GM19452 (cell line): ENCODE measurements at regions not wholly inside any gene's neighbourhood (a gene's known extent, or its start where the extent isn't known, plus 50 kb on each side); places are given as distances from the start of the nearest gene placed in this dataset.
"Not testable (repeated sequence)": the region's sequence is repeated elsewhere in the genome, so short reads cannot be mapped to it uniquely, and the experiment has no call there.

Source experiments
- ATAC-seq: cut with Tn5 transposase; IDR thresholded peaks from one replicate; pipeline ENCODE4 v1.9.1; 2021; ENCODE audit not compliant: unreplicated experiment

DNA sequence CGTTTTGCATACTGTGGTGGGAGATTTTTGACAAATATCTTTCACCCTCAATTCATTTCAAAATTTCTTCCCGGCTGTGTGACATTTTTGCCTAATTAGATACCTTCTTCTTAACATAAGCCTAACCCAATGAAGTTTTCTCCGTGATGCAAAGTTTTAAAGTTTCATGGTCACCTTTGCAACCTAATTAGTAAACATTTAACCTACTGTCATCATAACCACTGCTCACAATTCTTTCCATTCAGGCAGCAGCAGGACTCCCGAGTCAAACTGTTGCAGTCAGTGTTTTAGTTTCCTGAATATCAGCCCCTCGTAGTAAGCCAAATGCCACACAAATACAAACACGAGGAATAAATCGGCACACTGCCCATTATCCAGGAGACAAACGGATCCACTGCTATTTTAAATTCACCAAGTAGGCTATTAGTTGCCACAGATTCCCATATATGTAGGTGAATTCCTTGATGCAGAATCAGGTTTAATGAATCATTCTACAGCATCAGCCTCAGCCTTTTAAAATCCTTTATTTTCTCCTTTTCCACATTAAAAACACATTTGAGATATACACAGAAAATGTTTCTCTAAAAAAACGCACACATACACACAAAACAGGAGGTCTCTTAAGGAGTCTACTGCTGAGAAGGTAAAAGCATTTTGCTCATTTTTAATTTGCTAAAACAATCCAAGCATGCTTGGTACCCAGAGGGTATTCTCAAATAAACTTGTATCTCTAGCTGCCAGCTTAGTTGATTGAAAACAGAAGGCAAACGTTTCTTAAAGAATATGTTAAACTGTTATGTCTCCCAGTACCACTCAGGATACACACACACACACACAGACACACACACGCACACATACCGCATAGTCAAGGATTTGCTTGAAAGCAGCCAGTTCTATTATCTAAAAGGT, 106.5 kb upstream of the KCTD1 start:
- no peak for ATAC-seq

DNA sequence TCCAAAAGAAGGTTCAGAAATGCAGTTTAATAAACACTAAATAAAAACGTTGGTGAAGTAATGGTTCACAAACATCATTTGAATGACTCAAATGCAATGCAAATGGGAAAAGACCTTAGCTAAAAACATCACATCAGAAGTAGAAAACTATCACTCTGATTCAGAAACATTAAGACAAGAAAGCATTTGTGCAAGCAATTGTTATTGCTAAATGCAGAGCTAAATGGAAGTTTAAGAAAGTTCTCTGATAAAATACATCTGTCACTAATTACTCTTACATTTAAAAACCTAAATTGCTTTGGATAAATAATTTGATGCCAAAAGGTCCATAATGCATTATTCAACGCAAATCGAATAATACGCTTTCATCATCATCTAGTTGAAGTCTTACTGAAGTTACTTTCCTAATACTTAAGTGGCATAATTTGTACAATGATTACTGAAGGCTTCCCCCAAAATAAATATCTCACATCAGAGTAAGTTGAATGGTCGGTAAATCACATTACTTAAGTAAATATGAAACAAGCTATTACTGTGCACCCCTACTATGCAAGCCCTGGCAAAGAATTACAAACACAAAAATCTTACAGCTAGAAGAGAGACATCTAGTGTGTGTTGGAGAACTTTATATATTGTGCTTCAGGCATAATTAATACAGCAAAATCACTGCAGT, 105.7 kb upstream of the KCTD1 start:
- ATAC-seq = no peak

DNA sequence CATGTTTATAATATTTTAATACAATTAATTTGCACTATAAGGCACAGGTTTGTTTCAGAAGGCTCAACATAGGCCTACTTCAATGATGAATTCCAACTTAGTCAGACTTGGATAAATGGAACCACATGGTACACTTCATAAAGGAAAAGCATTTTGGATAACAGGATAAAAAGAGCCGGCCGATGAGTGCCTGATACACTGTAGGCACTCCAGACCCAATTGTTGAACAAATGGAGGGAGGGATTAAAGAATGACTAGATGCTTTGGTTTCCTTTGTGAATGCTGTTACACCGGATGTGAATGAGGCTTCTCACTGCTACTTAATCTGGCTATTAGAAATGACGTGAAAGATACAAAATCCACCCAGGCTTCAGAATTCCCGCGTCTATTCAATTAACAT, 104.1 kb upstream of the KCTD1 start:
- ATAC-seq = no peak

DNA sequence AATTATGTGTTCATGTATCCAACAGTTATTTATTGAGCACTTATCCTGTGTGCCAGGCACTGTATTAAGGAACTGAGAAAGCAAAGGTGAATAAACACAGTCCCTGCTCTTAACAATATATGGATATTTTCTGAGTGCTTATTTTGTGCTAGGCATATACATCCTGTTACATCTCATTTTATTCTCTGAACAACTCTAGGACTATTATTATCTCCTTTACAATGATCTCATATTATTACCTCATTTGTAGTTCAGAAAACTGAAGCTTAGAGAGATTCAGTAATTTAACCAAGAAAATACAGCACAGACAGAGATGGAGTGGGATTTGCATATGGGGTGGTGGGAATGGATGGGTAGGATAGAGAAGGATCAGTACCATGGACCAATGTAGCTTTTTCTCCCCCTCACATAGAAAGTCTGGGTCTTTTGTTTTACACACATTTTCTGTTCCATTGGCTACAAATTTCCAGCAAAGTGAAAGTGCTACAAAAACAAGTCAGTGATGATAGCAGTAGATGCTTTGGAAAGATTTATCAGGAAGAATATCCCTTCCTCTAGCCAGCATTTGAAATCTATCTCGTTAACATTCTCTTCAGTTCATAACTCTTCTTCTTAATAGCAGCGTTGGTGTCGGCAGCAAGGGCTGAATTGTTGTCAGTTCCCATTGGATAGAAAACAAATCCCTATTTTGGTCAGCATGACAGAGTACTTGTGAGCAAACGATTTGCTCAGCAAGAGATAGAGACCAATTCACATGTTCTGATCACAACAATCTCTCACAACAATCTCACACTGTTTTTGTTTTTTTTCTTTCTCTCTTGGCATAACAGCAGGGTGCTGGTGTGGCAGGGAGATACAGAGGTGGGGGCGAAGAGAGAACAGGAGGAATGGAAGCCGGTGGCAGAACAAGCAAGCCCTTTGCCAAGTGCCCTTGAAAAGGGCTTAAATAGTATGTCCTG, 102.2 kb upstream of the KCTD1 start:
- ATAC-seq = no peak

DNA sequence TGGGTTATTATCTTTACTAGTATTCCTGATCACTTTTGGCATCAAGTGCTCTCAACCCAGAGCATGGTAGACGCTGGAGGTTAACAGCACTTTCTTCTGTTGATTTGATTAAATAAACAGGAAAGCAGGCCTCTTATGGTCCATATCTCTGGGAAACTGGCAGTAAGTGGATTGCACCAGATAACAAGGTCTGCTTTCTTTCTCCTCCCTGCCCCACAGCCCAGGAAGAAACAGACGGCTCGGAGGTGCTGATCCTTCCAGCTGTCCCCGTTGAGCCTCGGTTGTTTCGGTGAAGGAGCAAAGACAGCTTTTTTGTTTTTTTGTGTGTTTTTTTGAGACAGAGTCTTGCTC, 100.8 kb upstream of the KCTD1 start:
- ATAC-seq = no peak

DNA sequence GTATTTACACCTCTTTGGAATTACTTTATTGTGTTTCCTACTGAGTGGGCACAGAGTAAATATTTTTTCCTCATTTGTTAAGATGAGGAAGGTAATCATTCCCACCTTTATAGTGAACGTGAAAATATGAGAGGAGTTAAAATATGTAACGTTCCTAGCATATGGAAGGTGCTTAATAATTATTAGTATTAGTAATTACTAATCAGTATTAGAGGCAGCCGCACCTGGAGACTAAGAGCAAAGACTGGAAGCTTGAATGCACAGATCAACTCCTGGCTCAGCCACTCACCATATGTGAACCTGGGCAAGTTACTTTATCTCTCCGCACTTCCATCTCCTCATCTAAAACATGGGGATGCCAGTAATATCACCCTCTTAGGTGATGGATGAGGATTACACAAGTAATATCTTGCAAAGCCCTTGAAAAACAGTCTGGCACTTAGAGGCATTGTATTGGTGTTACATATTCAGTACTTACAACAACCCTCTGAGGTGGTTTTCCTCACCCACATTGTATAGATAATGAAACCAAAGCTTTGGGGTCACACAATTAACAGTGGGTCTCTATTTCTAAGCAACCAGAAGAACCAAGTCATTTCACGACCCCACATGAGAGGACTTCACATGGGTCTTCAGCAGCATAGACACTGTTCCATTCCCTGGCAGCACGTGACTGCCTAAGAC, 100.3 kb upstream of the KCTD1 start:
- no peak for ATAC-seq

DNA sequence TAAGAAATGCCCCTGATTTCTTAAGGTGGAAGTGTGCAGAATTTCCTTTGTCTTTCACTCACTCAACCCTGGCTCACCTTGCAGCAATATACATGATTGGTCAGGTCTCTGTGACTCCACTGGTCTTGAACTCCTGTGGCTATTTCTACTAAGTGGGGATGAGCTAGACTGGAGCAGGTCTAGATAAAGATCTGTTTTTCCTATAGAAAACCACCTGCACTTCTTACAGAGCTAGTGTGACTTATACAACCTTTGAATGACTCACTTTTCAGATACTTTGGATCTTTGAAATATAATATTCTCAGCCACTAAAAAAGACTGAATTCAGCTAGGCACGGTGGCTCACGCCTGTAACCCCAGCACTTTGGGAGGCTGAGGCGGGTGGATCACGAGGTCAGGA, 98.5 kb upstream of the KCTD1 start:
- no peak for ATAC-seq

DNA sequence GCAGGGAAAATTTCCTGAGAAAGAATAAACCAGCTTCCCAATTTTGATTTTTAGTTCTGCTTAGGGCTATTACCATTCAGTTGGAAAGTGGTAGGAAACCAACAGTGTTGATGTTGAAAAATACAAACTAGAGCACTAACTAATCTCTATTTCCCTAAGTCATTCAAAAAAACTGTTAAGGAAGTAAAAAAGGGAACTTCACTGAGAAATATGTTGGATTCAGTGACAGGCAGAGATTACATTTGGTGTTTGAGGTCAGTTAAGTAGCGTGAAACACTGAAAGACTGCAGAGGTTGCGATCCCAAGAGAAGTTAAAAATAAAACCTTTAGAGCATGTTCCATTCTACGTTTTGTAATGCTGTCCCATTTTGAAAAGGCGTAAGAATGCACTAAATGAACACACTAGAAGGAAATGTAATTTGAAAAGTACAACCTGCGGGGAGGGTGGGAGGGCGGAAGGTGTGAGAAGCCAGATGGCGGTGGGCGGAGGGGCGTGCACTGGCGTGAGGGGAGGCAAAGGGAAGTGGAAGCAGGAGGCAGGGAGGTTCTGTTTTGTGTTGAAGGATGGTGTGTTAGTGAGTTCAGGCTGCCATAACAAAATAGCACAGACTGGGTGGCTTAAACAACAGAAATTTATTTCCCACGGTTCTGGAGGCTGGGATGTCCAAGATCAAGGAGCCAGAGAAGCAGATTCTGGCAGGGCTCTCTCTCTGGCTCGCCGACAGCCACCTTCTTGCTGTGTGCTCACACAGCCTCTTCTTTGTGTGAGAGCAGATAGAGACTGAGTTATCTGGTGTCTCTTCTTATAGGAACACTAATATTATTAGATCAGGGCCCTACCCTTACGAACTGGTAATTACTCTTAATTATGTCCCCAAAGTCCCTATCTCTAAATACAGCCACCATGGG, 94.3 kb upstream of the KCTD1 start:
- ATAC-seq = no peak

DNA sequence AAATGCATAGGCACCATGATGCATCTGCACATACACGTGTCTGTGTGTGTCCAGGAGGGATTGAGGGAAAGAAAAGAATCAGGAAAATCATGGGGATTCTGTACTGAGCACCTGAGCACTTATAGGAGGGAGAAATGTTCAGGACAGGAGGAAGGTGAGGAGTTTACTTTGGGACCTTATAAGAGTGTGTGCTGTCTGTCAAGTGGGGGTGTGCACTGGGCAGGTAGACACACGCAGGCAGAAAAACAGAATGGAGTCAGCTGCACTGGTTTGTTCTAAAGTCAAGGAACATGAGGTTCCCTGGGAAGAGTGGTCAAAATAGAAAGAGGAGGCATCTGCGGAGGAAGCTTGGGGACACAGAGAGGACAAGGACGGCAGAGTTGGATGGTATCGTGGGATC, 92.2 kb upstream of the KCTD1 start:
- ATAC-seq = no peak

DNA sequence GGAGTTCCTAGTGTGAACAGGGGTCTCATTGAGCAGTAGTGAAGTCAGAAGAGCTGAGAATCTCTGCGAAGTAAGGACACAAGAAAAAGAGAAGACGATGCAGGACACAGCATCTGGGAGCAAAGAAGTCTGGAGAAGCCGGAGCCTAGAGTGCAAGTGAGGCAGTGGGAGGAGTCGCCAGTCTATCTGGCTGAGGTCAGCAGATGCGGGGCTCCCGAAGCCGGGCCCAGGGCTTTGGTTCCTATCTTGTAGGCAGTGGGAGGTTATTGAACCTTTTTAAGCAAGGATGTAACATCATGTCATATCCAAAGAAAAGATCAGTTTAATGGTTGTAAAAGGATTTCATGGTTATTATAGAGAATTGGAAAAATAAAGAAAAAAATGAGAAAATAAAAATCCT, 90.8 kb upstream of the KCTD1 start:
- no peak for ATAC-seq

DNA sequence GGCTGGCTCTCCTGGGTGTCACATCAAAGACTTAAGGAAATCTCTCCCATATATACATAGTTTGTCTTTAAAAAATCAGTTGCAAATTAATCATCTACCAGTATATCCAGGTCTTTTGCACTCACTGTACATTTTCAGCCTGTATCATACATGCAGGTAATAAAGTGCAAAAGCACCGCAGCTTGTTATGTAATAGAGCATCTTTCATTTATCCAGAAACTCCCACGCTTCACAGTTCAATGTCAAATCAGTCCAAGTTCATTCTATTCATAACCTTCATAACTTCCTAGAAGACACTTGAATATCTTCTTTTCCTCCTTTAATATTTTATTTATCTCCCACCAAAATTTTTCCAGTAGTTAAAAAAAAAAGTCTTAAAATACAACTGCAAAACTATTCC, 89.6 kb upstream of the KCTD1 start:
- ATAC-seq = no peak

DNA sequence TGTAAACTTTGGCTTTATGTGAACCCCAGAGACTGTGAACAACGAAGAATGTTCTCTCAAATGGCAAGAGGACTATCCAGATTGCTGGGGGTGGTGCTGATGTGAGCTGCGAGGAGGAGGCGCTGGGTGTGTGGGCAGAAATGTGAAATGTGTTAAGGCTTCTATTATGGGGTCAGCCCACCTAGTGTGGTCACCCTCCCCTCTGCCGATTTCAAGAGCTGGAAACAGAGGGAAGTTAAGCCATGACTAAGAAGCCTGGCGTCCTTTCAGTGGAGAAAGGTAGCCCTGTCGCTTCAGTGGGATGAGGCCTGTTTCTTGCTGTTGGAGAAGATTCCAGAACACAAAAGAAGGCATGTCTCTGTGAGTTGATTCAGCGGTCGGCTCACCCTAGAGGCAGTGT, 89.0 kb upstream of the KCTD1 start:
- no peak for ATAC-seq

DNA sequence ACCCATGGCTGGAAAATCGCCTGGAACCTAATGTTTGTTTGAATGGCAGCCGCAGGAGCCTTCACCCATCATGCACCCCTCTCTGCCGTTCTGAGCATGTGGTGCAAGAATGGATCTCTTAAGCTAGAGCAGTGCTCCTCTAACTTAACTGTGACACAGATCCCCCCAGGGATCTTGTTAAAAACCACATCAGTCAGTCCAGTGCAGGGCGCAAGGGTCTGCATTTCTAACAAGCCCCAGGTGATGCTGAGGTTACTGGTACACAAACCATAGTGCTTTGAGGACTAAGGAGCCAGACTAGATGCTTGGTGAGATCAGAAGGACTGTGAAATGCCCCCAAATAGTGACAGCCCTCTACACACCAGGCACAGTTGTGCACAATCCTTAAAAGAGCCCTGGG, 87.1 kb upstream of the KCTD1 start:
- ATAC-seq = no peak

DNA sequence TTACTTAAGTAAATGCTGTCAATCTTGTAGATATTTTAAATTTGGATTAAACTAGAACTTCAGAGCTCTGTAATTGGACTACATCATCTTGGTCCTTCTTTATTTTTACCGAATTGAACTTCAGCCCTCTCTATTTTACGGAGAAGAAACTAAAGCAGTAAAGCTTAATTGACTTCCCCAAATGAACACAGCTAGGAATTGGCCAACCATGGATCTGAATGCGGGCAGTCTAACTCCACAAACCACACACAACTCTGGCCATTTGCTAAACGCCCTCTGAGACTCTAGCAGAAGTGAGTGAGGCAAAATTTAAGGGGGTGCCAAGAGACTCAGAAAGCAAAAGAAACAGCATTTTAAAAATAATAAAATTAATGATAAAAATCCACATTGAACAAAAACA, 86.3 kb upstream of the KCTD1 start:
- no peak for ATAC-seq

DNA sequence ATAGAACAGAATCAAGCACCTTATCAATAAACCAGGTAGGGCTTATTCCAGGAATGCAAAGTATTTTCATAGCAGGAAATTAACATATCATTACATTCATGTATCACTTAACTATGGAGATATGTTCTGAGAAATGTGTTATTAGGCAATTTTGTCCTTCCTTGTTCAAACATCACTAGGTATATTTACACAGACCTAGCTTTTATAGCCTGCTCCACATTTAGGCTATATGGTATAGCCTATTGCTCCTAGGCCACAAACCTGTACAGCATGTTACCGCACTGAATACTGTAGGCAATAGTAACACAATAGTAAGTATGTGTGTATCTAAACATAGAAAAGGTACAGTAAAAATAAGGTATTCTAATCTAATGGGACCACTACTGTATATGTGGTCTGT, 82.8 kb upstream of the KCTD1 start:
- no peak for ATAC-seq

DNA sequence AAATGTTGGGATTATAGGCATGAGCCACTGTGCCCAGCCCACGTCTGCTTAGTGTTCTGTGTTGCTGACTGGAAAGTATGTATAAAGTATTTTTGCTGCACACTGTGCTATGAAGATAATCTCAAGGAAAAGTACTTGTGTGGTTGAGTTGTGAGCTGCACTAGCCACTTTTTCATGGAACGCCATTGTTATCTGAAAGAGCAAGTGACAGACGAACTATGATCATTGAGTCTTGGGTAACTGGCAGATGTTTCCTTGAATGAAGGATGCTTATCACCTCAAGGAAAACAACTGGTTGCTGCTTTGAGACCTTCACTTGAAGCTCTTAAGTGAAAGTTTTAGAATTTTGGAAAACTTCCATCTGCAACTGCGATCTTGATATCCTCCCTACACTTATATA, 82.2 kb upstream of the KCTD1 start:
- no peak for ATAC-seq

DNA sequence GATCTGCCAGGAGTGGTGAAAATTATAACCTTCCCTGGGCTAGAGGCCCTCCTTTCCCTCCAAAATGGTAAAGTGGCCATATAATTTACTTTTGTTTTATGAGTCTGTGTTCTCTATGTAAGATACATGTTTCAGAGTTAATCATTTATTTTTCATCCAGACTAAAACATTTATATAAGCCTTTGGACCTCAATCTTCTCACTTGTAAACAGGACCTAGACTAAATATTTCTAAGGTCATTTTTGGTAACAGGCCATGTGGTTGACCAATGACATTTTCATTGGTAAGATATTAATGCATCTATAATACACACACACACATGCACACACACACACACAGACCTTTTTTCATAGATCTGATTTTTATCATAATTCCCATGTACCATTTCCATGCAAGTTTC, 79.7 kb upstream of the KCTD1 start:
- no peak for ATAC-seq

DNA sequence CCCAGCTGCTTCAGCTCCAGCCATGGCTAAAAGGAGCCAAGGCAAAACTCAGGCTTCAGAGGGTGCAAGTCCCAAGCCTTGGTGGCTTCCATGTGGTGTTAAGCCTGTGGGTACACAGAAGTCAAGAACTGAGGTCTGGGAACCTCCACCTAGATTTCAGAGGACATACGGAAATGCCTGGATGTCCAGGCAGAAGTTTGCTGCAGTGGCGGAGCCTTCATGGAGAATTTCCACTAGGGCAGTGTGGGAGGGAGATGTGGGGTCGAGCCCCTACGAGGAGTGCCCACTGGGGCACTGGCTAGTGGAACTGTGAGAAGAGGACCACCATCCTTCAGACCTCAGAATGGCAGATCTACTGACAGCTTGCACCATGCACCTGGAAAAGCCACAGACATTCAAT, 76.1 kb upstream of the KCTD1 start:
- ATAC-seq = no peak

DNA sequence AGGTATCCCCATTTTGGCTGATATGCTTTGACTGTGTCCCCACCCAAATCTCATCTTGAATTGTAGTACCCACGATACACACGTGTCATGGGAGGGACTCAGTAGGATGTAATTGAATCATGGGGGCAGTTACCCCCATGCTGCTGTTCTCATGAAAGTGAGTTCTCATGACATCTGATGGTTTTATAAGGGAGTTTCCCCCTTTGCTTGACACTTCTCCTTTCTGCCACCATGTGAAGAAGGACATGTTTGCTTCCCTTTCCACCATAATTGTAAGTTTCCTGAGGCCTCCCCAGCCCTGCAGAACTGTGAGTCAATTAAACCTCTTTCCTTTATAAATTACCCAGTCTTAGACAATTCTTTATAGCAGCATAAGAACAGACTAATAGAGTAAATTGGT, 75.0 kb upstream of the KCTD1 start:
- ATAC-seq = not testable (repeated sequence)
